ENCODE measurements at regions not wholly inside any gene's neighbourhood (a gene's known extent, or its start where the extent isn't known, plus 50 kb on each side); places are given as distances from the start of the nearest gene placed in this dataset.

GRCh38 chr7:96953676-96954513 is 51.5 kb upstream of the DLX6 start:
- no peak overlapping the region for H3K4me3 ChIP-seq (ENCODE audit: low read depth, low read length)
- no peak for TF ChIP-seq CTCF (IDR thresholded peaks at IDR 0.05; ENCODE audit: low read depth, low read length)
- in situ Hi-C loops (cut with HindIII; ENCODE audit: low sequenced_read_pairs), result no loop called here
- no peak for DNase-seq (ENCODE audit: low read depth, low spot score)

Data from astrocyte of the spinal cord (primary cell).